ENCODE measurements at regions not wholly inside any gene's neighbourhood (a gene's known extent, or its start where the extent isn't known, plus 50 kb on each side); places are given as distances from the start of the nearest gene placed in this dataset.

DNA sequence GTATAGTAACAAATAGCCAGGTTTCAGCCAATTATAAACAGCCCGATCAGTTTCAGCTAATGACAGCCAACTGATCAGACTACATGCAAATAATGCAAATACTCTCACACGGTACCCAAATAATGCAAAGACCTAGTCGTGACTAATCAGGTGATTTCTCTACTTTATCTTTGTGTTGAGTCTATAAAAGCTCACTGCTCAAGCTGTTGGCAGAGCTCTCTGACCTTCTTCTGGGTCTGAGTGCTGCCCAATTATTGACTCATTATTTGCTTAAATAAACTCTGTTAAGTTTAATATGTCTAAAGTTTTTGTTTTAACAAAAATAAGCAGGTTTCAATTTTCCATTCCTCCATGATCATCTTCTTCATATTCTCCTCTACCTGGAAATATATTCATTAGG, 1971.7 kb downstream of the SUCLG1 start:
- Histone ChIP-seq H3K4me1 (ENCODE audit: low read length) (0 out of 2 replicates have a peak, but pooled peaks cover 3% of the 10 kb centered on the region), H3K27ac (ENCODE audit: low read length) (no peak overlapping the region)
- TF ChIP-seq EZH2phosphoT487 (IDR thresholded peaks at IDR 0.05; ENCODE audit: low read length) (no peak), CTCF (IDR thresholded peaks at IDR 0.05; ENCODE audit: low read length) (no peak), EZH2 (optimal IDR thresholded peaks at IDR 0.05; ENCODE audit: low read depth, low read length) (no peak)

DNA sequence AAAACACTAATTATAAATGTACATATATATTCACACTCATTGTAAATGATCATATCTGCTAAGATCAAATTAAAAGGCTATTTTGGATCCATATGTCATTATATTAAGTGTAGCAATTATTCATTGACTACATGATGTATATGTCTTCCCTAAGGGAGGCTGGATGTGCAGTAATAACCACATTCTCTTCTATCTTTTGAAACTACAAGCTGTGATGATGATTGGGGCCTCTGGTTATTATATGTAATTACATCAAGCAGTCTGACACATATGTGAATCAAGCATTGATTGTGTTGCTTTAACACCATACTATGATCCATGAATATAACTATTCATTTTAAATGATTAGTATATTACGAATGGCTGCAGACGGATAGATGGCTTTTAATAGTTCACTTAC, 1973.4 kb downstream of the SUCLG1 start:
- TF ChIP-seq CTCF (IDR thresholded peaks at IDR 0.05; ENCODE audit: low read length) = no peak
- TF ChIP-seq EZH2phosphoT487 (IDR thresholded peaks at IDR 0.05; ENCODE audit: low read length) = no peak
- TF ChIP-seq EZH2 (optimal IDR thresholded peaks at IDR 0.05; ENCODE audit: low read depth, low read length) = no peak
- Histone ChIP-seq H3K36me3 (replicated peaks; ENCODE audit: insufficient read depth, low read length) (no peaks in the 10 kb centered on the region), H3K9ac (ENCODE audit: low read length) (no peak overlapping the region), H3K4me3 (ENCODE audit: low read length) (no peak overlapping the region), H3K9me2 (replicated peaks; ENCODE audit: insufficient read depth, low read length) (no peaks in the 10 kb centered on the region), H2AFZ (ENCODE audit: low read length) (no peak overlapping the region), H3K79me2 (ENCODE audit: low read length) (no peaks in the 10 kb centered on the region), H3K27me3 (replicated peaks; ENCODE audit: insufficient read depth, low read length) (no peaks in the 10 kb centered on the region), H3K9me3 (replicated peaks; ENCODE audit: insufficient read depth, low read length) (no peaks in the 10 kb centered on the region), H4K20me1 (ENCODE audit: insufficient read depth, low read length) (no peaks in the 10 kb centered on the region), H3F3A (ENCODE audit: insufficient read depth, low read length) (no peaks in the 10 kb centered on the region), H3K4me2 (ENCODE audit: low read depth, low read length) (no peak overlapping the region), H3K27ac (ENCODE audit: low read length) (no peak overlapping the region), H3K4me1 (ENCODE audit: low read length) (no peaks in the 10 kb centered on the region)
- no peak for DNase-seq

More for the DNA sequence above, 1971.7 kb downstream of the SUCLG1 start:
- Histone ChIP-seq H3K4me2 (ENCODE audit: low read depth, low read length) (no peak overlapping the region), H3F3A (ENCODE audit: insufficient read depth, low read length) (no peaks in the 10 kb centered on the region), H3K27me3 (replicated peaks; ENCODE audit: insufficient read depth, low read length) (no peaks in the 10 kb centered on the region), H3K9me2 (replicated peaks; ENCODE audit: insufficient read depth, low read length) (no peaks in the 10 kb centered on the region), H3K36me3 (replicated peaks; ENCODE audit: insufficient read depth, low read length) (no peaks in the 10 kb centered on the region), H4K20me1 (ENCODE audit: insufficient read depth, low read length) (no peaks in the 10 kb centered on the region), H3K9me3 (replicated peaks; ENCODE audit: insufficient read depth, low read length) (no peaks in the 10 kb centered on the region), H3K79me2 (ENCODE audit: low read length) (no peaks in the 10 kb centered on the region), H3K4me3 (ENCODE audit: low read length) (no peak overlapping the region), H3K9ac (ENCODE audit: low read length) (no peak overlapping the region), H2AFZ (ENCODE audit: low read length) (no peak overlapping the region)
- DNase-seq = no peak

DNA sequence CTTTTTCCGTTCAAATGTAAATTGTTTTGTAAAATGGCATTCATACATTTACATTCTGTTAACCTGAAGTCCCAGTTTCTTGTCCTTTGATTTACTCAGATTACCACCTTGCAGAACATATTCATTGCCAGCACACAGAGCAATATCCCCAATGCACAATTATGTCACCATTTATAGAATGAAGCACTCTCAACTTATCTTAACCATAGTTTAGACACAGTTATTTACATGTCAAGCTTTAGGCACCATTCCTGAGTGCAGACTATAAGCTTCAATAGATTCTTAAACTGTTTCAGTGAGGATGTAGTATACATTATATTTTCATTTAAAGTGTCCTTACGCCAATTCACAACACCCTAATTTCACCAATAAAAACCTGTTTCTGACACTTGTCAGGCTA, 1977.9 kb downstream of the SUCLG1 start:
- no peaks in the 10 kb centered on the region for H3K27me3 ChIP-seq (replicated peaks; ENCODE audit: insufficient read depth, low read length)
- no peaks in the 10 kb centered on the region for H3K9me2 ChIP-seq (replicated peaks; ENCODE audit: insufficient read depth, low read length)
- no peak overlapping the region for H3K4me2 ChIP-seq (ENCODE audit: low read depth, low read length)
- no peaks in the 10 kb centered on the region for H3K79me2 ChIP-seq (ENCODE audit: low read length)
- no peak for DNase-seq
- H3K27ac ChIP-seq (ENCODE audit: low read length) = no peak overlapping the region
- no peaks in the 10 kb centered on the region for H4K20me1 ChIP-seq (ENCODE audit: insufficient read depth, low read length)
- no peak overlapping the region for H2AFZ ChIP-seq (ENCODE audit: low read length)
- H3F3A ChIP-seq (ENCODE audit: insufficient read depth, low read length) = no peaks in the 10 kb centered on the region
- no peak overlapping the region for H3K9ac ChIP-seq (ENCODE audit: low read length)
- H3K9me3 ChIP-seq (replicated peaks; ENCODE audit: insufficient read depth, low read length) = no peaks in the 10 kb centered on the region
- TF ChIP-seq EZH2 (optimal IDR thresholded peaks at IDR 0.05; ENCODE audit: low read depth, low read length) = no peak
- no peak for TF ChIP-seq EZH2phosphoT487 (IDR thresholded peaks at IDR 0.05; ENCODE audit: low read length)
- TF ChIP-seq CTCF (IDR thresholded peaks at IDR 0.05; ENCODE audit: low read length) = no peak
- H3K4me1 ChIP-seq (ENCODE audit: low read length) = no peaks in the 10 kb centered on the region
- H3K36me3 ChIP-seq (replicated peaks; ENCODE audit: insufficient read depth, low read length) = no peaks in the 10 kb centered on the region
- H3K4me3 ChIP-seq (ENCODE audit: low read length) = no peak overlapping the region
